Cardiac fibroblast (primary cell): ENCODE measurements at regions not wholly inside any gene's neighbourhood (a gene's known extent, or its start where the extent isn't known, plus 50 kb on each side); places are given as distances from the start of the nearest gene placed in this dataset.

Experiments used
- DNase-seq, 2 donors: peaks; one replicate each; pipeline versions ENCODE4 v3.0.0 to v3.0.0-alpha.2; 2010; ENCODE audit warnings: low read depth in 2 of 2
- H3K4me3 ChIP-seq, 2 donors: replicated peaks in 1 of 2; 1 replicate in 1 of 2; 2 replicates in 1 of 2; pipeline ENCODE4 v1.5.1; 2011; ENCODE audit warnings: low read depth in 2 of 2, low read length in 2 of 2, mild to moderate bottlenecking in 2 of 2, moderate library complexity in 1 of 2
- CTCF ChIP-seq: IDR thresholded peaks from one replicate; pipeline ENCODE4 v1.5.1; 2011; ENCODE audit warnings: low read depth, mild to moderate bottlenecking, low read length, inconsistent platforms

- no peak for TF ChIP-seq CTCF
- no peak for DNase-seq
- H3K4me3 ChIP-seq, result no peak overlapping the region
These were observed 981.7 kb upstream of the NCAM2 start for GRCh38 chr21:20016435-20017005.

- no peak overlapping the region for H3K4me3 ChIP-seq
- no peak for TF ChIP-seq CTCF
- no peak for DNase-seq
These were observed 978.2 kb upstream of the NCAM2 start for GRCh38 chr21:20020026-20020425.

DNA sequence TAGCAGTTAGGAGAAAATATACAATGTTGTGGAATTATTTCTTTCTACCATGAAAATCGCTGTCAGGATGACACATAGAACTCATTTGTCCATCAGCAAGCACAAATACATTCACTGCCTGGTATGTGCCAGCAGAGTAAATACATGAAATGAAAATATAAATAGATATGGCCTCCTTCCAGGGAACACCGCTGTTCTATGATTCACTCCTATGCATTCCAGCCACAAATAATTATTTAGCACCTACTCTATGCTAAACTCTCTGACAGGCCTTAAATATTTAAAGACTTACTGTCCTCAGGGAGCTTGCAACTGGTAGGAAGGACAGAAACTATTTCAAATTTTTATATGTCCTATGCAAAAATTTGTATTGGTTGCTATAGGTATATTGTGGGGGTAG, 975.0 kb upstream of the NCAM2 start:
- H3K4me3 ChIP-seq, result no peak overlapping the region
- no peak for TF ChIP-seq CTCF

GRCh38 chr21:20024741-20025140, 973.5 kb upstream of the NCAM2 start:
- no peak for DNase-seq
- TF ChIP-seq CTCF, result no peak
- no peak overlapping the region for H3K4me3 ChIP-seq

More for the DNA sequence above, 975.0 kb upstream of the NCAM2 start:
- DNase-seq, result no peak

DNA sequence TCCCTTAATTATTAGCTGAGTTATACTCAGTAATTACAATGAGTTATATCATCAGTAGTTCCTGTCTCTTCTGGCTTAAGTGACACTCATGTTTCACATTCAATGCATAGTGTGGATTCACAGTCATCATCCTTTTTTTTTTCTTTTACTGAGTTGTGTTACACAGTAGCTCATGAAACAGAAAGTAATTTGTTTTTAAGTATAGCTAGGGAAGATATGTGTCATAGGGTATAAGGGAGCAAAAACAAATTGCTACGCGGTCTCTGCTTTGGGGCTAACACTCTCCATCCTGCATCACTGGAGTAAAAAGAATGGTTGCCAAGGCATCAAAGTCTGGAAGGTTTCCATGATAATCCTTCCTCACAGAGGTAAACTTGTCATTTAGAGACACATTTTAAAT, 971.7 kb upstream of the NCAM2 start:
- no peak for DNase-seq
- H3K4me3 ChIP-seq, result no peak overlapping the region
- TF ChIP-seq CTCF, result no peak

DNA sequence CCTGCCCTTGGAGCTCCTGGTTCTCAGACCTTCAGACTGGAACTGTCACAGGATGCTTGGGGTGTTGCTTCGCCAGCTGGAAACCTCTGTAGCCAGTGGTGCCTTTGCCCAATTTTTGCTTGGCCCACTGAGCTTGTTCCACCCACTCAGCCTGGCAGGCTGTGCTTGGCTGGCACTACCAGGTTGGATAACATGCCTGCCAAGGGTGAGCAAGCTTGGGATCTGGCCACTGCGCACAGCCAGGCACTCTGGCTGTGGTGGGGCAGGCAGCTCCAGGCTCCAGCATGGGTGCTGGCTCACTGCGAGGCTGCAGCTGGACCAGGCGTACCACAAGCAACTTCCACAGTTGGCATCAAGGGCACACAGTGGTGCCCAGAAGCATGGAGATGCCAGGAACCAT, 967.8 kb upstream of the NCAM2 start:
- TF ChIP-seq CTCF, result no peak
- no peak overlapping the region for H3K4me3 ChIP-seq
- no peak for DNase-seq

DNA sequence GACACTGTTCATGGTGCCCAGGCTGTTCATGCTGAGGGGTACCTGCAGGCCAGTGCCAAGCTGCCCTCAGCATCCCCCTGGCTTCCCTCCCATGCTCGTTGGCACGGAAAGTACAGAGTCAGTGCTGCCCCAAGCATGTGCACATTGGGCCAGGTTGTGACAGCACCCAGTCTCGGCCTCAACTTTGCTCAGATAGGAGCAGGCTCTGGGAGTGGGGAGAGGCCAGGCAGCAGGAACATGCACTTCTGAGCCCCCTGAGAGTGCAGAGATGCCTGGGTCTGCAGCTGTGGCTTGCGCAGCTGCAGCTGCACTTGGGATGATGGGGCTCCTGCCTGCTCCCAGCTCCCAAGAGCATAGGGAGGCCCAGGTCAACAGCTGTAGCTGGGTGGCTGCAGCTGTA, 966.4 kb upstream of the NCAM2 start:
- DNase-seq, result no peak
- no peak for TF ChIP-seq CTCF
- H3K4me3 ChIP-seq, result no peak overlapping the region
